ENCODE measurements at regions not wholly inside any gene's neighbourhood (a gene's known extent, or its start where the extent isn't known, plus 50 kb on each side); places are given as distances from the start of the nearest gene placed in this dataset.

DNA sequence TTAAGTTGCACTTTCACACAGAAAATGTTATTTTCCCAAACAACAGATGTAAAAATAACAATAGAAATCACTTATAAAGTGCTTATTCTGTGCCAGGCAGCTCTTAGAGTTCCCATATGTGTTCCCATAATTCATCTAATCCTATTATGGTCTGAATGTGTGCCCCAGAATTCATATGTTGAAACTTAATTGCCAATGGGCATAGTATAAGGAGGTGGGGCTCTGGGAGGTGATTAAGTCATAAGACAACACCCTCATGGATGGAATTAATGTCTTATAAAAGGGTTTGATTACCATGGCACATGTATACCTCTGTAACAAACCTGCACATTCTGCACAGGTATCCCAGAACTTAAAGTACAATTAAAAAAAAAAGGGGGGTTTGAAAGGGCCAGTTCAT lies 92.7 kb downstream of the FZD1 start:
- Histone ChIP-seq H3K36me3 (ENCODE audit: low read length) (no peaks in the 10 kb centered on the region), H4K20me1 (ENCODE audit: low read depth, low read length) (no peaks in the 10 kb centered on the region), H3K4me2 (ENCODE audit: low read depth, low read length, poor library complexity, severe bottlenecking) (no peak overlapping the region), H3K9me2 (replicated peaks; ENCODE audit: insufficient read depth, low read length) (no peaks in the 10 kb centered on the region), H3K4me3 (ENCODE audit: insufficient read depth, low read length, poor library complexity, severe bottlenecking) (no peak overlapping the region), H3K27ac (ENCODE audit: low read depth, low read length) (no peak overlapping the region), H3K9ac (ENCODE audit: low read length) (no peak overlapping the region), H3F3A (ENCODE audit: insufficient read depth) (no peaks in the 10 kb centered on the region), H3K9me3 (ENCODE audit: insufficient read depth, low read length) (no peaks in the 10 kb centered on the region), H3K79me2 (ENCODE audit: insufficient read depth, low read length) (no peaks in the 10 kb centered on the region), H2AFZ (ENCODE audit: low read depth, low read length, severe bottlenecking) (no peak overlapping the region), H3K27me3 (ENCODE audit: low read length) (no peaks in the 10 kb centered on the region)
- TF ChIP-seq, protein P1, sequence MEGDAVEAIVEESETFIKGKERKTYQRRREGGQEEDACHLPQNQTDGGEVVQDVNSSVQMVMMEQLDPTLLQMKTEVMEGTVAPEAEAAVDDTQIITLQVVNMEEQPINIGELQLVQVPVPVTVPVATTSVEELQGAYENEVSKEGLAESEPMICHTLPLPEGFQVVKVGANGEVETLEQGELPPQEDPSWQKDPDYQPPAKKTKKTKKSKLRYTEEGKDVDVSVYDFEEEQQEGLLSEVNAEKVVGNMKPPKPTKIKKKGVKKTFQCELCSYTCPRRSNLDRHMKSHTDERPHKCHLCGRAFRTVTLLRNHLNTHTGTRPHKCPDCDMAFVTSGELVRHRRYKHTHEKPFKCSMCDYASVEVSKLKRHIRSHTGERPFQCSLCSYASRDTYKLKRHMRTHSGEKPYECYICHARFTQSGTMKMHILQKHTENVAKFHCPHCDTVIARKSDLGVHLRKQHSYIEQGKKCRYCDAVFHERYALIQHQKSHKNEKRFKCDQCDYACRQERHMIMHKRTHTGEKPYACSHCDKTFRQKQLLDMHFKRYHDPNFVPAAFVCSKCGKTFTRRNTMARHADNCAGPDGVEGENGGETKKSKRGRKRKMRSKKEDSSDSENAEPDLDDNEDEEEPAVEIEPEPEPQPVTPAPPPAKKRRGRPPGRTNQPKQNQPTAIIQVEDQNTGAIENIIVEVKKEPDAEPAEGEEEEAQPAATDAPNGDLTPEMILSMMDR (IDR thresholded peaks at IDR 0.05; ENCODE audit: insufficient read depth, low read length, poor library complexity, severe bottlenecking) = no peak
- no peak for TF ChIP-seq EZH2phosphoT487 (conservative IDR thresholded peaks at IDR 0.05; ENCODE audit: low read length)

DNA sequence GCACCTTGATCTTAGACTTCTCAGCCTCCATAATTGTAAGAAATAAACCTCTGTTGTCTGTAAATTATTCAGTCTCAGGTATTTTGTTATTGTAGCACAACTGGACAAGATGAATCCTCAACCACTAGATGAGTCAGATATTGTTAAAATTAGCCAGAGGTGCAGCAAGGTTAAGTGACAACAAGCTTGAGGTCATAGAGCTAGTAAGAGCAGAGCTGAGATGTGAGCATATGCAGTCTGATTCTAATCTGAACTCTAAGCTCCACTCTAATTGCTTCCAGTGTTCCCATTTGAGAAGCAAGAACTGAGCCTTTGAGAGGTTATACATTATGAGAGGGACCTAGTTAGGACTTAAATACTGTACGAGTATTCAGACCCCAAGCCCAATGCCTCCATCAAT lies 93.1 kb downstream of the FZD1 start:
- Histone ChIP-seq H3K4me2 (ENCODE audit: low read depth, low read length, poor library complexity, severe bottlenecking) (no peak overlapping the region), H3K9me3 (ENCODE audit: insufficient read depth, low read length) (no peaks in the 10 kb centered on the region), H3F3A (ENCODE audit: insufficient read depth) (no peaks in the 10 kb centered on the region), H3K9ac (ENCODE audit: low read length) (no peak overlapping the region), H3K36me3 (ENCODE audit: low read length) (no peaks in the 10 kb centered on the region), H3K27me3 (ENCODE audit: low read length) (no peaks in the 10 kb centered on the region), H3K4me3 (ENCODE audit: insufficient read depth, low read length, poor library complexity, severe bottlenecking) (no peak overlapping the region), H2AFZ (ENCODE audit: low read depth, low read length, severe bottlenecking) (no peak overlapping the region), H3K79me2 (ENCODE audit: insufficient read depth, low read length) (no peaks in the 10 kb centered on the region), H4K20me1 (ENCODE audit: low read depth, low read length) (no peaks in the 10 kb centered on the region), H3K9me2 (replicated peaks; ENCODE audit: insufficient read depth, low read length) (no peaks in the 10 kb centered on the region), H3K27ac (ENCODE audit: low read depth, low read length) (no peak overlapping the region)
- no peak for TF ChIP-seq EZH2phosphoT487 (conservative IDR thresholded peaks at IDR 0.05; ENCODE audit: low read length)
- TF ChIP-seq, protein P1 (IDR thresholded peaks at IDR 0.05; ENCODE audit: insufficient read depth, low read length, poor library complexity, severe bottlenecking) = no peak

- Histone ChIP-seq H2AFZ (ENCODE audit: low read depth, low read length, severe bottlenecking) (no peak overlapping the region), H3K4me3 (ENCODE audit: insufficient read depth, low read length, poor library complexity, severe bottlenecking) (no peak overlapping the region), H3K9me2 (replicated peaks; ENCODE audit: insufficient read depth, low read length) (no peaks in the 10 kb centered on the region), H3K27me3 (ENCODE audit: low read length) (no peaks in the 10 kb centered on the region), H3F3A (ENCODE audit: insufficient read depth) (no peaks in the 10 kb centered on the region), H3K79me2 (ENCODE audit: insufficient read depth, low read length) (no peaks in the 10 kb centered on the region), H3K9ac (ENCODE audit: low read length) (no peak overlapping the region), H3K27ac (ENCODE audit: low read depth, low read length) (no peak overlapping the region), H3K9me3 (ENCODE audit: insufficient read depth, low read length) (no peaks in the 10 kb centered on the region), H4K20me1 (ENCODE audit: low read depth, low read length) (no peaks in the 10 kb centered on the region), H3K4me2 (ENCODE audit: low read depth, low read length, poor library complexity, severe bottlenecking) (no peak overlapping the region), H3K36me3 (ENCODE audit: low read length) (no peaks in the 10 kb centered on the region)
- TF ChIP-seq EZH2phosphoT487 (conservative IDR thresholded peaks at IDR 0.05; ENCODE audit: low read length) = no peak
- TF ChIP-seq, protein P1 (IDR thresholded peaks at IDR 0.05; ENCODE audit: insufficient read depth, low read length, poor library complexity, severe bottlenecking) = no peak
These were observed 93.7 kb downstream of the FZD1 start for GRCh38 chr7:91357901-91358300.

Measured in SU-DHL-6 (cell line).